Fibroblast of skin of left quadriceps (primary cell): ENCODE measurements at regions not wholly inside any gene's neighbourhood (a gene's known extent, or its start where the extent isn't known, plus 50 kb on each side); places are given as distances from the start of the nearest gene placed in this dataset.

ENCODE experiments used
- DNase-seq, 2 experiments: peaks; one replicate each; pipeline ENCODE4 v3.0.0-alpha.2; 2013; ENCODE audit warnings: low read depth in 2 of 2

DNA sequence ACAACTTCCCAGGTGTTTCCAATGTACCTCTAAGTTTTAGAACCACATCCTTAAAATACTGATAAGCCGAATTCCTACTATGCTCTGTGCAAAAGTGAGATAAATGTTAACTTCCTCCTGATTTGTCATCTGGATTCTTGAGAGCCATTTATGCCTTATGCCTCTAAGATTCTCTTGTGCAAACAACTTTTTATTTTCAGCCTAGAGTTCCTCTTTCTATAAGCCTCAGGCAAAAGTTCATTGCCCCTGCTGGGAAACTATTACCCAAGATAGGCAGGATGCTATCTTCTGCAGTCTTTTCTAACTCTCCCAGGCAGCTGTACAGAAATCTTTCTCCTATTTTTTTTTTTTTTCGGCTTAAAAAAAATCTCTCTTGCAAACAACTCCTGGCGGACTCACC, 216.1 kb downstream of the KCNJ3 start:
- no peak for DNase-seq

DNA sequence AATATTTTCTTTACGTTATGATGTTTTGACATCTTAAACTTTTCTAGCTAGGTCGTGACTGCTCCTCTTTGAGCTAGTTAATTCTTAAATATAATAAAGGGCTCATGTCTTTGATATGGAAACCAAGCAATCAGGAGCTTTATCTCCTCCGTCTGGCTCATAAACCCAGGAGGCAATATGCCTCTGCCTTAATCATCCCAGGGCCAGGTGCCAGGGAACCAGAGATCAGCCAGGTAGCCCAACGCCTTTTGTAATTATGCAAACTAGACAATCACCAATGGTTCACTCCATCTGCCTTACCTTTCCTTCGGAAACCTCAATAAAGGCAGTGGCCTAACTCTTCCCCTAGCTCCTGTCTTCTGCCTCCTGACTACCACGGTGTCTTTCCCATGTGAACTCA, 213.7 kb downstream of the KCNJ3 start:
- DNase-seq, result no peak

DNA sequence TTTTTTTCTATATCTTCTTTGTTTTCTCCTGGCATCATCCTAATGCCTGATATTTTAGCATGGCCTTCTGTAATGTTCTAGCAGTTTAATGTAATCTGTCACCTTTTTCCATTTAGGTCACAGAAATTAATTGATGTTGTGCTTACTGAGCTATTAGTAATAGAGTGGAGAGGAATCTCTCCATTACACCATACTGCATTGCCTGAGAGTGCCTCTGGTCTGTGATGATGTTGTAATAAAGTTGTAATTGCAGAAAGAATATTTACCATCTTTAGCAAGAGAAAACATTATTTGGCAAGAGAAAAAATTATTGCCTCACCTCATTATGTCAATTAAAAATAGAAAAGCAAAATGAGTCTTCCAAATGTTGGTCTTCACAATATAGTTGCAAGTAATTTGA, 213.2 kb downstream of the KCNJ3 start:
- no peak for DNase-seq

DNA sequence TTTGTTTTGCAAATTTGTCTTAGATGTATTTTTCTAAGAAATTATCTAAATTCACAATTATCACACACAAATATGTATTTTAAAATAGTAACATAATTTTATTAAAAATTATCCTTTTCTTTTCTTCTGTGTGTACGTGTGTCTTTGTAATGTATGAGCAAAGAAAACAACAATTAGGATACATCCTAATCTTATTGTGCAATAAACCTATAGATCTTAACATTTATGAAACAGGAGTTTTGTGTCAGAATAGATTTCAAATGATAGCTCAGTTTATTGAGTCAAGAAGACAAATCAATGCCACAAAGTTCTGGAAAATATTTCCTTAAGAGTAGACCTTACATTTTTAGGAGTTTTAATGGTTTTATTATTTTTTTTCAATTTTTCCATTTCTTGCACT, 212.2 kb downstream of the KCNJ3 start:
- no peak for DNase-seq

DNA sequence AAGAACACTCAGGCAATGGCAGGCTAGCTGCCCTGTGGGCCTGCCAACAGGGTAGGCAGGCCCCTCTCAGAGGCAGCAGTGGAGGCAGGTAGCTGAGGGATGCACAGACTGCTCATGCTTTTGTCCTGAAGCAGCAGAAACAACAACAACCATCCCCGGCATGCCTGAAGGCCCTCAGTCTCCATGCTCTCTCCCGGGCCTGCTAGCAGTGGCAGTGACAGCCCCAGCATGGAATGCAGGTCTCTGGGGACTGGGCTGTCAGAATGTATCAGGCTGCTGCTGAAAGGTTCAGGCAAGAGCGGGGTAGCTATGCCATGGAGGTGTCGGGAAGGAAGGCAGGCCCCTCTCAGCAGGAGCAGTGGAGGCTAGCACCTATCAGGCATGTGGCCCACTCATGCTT, 209.8 kb downstream of the KCNJ3 start:
- no peak for DNase-seq
